ENCODE measurements at regions not wholly inside any gene's neighbourhood (a gene's known extent, or its start where the extent isn't known, plus 50 kb on each side); places are given as distances from the start of the nearest gene placed in this dataset.

DNA sequence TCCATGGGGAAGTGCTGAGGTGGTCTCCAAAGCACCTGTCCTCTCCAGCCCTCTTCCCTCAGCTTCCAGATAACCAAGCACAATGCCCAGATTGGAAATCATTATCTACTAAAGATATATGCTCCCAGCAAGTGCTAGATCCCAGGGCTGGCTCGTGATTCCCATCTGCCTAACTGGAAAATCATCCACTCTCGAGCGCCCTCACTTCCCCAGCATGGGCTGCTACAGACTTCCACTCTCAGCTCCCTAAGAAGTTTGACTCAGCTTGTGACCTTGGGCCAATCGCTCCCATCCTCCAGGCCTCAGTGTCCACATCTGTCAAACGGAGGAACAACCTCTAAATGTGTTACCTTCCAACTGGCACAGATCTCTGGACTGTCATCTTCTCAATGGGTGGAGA, 112.4 kb upstream of the ZMIZ1 start:
- no peak for TF ChIP-seq EZH2 (IDR thresholded peaks at IDR 0.05; ENCODE audit: borderline replicate concordance, low read length)
- TF ChIP-seq, protein P1, sequence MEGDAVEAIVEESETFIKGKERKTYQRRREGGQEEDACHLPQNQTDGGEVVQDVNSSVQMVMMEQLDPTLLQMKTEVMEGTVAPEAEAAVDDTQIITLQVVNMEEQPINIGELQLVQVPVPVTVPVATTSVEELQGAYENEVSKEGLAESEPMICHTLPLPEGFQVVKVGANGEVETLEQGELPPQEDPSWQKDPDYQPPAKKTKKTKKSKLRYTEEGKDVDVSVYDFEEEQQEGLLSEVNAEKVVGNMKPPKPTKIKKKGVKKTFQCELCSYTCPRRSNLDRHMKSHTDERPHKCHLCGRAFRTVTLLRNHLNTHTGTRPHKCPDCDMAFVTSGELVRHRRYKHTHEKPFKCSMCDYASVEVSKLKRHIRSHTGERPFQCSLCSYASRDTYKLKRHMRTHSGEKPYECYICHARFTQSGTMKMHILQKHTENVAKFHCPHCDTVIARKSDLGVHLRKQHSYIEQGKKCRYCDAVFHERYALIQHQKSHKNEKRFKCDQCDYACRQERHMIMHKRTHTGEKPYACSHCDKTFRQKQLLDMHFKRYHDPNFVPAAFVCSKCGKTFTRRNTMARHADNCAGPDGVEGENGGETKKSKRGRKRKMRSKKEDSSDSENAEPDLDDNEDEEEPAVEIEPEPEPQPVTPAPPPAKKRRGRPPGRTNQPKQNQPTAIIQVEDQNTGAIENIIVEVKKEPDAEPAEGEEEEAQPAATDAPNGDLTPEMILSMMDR (conservative IDR thresholded peaks at IDR 0.05 in 1 of 2, IDR thresholded peaks at IDR 0.05 in 1 of 2; ENCODE audit: extremely low read depth in 1 of 2, insufficient read depth in 1 of 2, low read depth in 1 of 2, low read length in 2 of 2) = no peak

Data from mammary epithelial cell (primary cell).